Mesodermal cell (in vitro differentiated cells): ENCODE measurements at regions not wholly inside any gene's neighbourhood (a gene's known extent, or its start where the extent isn't known, plus 50 kb on each side); places are given as distances from the start of the nearest gene placed in this dataset.

ENCODE experiments used
- H3K27ac ChIP-seq: 2 replicates; pipeline ENCODE4 v1.7.0; 2013; ENCODE audit warnings: mild to moderate bottlenecking, low read depth, low read length, moderate library complexity; ENCODE audit not compliant: severe bottlenecking
- H3K36me3 ChIP-seq: 2 replicates; pipeline ENCODE4 v1.7.1; 2013; ENCODE audit warnings: mild to moderate bottlenecking, low read length, moderate library complexity; ENCODE audit not compliant: control insufficient read depth, insufficient read depth
- H3K4me1 ChIP-seq: one replicate; pipeline ENCODE4 v1.7.1; 2013; ENCODE audit warnings: mild to moderate bottlenecking, low read length; ENCODE audit not compliant: insufficient read depth, control insufficient read depth, poor library complexity, severe bottlenecking
- H3K4me3 ChIP-seq: 2 replicates; pipeline ENCODE4 v1.7.0; 2013; ENCODE audit warnings: low read length, control low read depth, mild to moderate bottlenecking; ENCODE audit not compliant: insufficient read depth, poor library complexity, severe bottlenecking; ENCODE audit errors: extremely low read depth
- H3K9me3 ChIP-seq: 2 replicates; pipeline ENCODE4 v1.7.1; 2013; ENCODE audit warnings: mild to moderate bottlenecking, low read length, moderate library complexity; ENCODE audit not compliant: control insufficient read depth
- WGBS, 2 experiments: methylation state at CpG; one replicate each; pipeline ENCODE4 v1.1.5; 2013; ENCODE audit warnings: missing lambda C conversion rate in 2 of 2; ENCODE audit not compliant: insufficient coverage in 2 of 2; 5-methylcytosine and 5-hydroxymethylcytosine counted together

- Histone ChIP-seq H3K27ac (no peak overlapping the region), H3K9me3 (no peaks in the 10 kb centered on the region), H3K36me3 (no peaks in the 10 kb centered on the region), H3K4me3 (no peak overlapping the region), H3K4me1 (no peaks in the 10 kb centered on the region)
- WGBS, 2 experiments, result no CpG with 5 or more reads among the region's 3 CpGs
Measured at GRCh38 chr2:67039058-67039457, 358.1 kb upstream of the ETAA1 start.

- Histone ChIP-seq H3K9me3 (no peaks in the 10 kb centered on the region), H3K4me3 (no peak overlapping the region), H3K36me3 (no peaks in the 10 kb centered on the region), H3K4me1 (no peaks in the 10 kb centered on the region), H3K27ac (no peak overlapping the region)
- 78 to 88% methylated on average over 1 to 2 of the region's 2 CpGs for WGBS, 2 experiments
Measured at GRCh38 chr2:67039517-67040103, 357.5 kb upstream of the ETAA1 start.

GRCh38 chr2:67041051-67041450, 356.1 kb upstream of the ETAA1 start:
- Histone ChIP-seq H3K9me3 (no peaks in the 10 kb centered on the region), H3K4me1 (no peaks in the 10 kb centered on the region), H3K27ac (no peak overlapping the region), H3K4me3 (no peak overlapping the region), H3K36me3 (no peaks in the 10 kb centered on the region)
- WGBS, 2 experiments, result 43 to 100% methylated on average over 1 of the region's 1 CpG

GRCh38 chr2:67043781-67044478, 353.2 kb upstream of the ETAA1 start:
- H3K27ac ChIP-seq, result no peak overlapping the region
- no peak overlapping the region for H3K4me3 ChIP-seq
- H3K4me1 ChIP-seq, result no peaks in the 10 kb centered on the region
- 73 to 83% methylated on average over 1 to 2 of the region's 3 CpGs for WGBS, 2 experiments
- no peaks in the 10 kb centered on the region for H3K36me3 ChIP-seq
- no peaks in the 10 kb centered on the region for H3K9me3 ChIP-seq

GRCh38 chr2:67046591-67046990, 350.5 kb upstream of the ETAA1 start:
- no peaks in the 10 kb centered on the region for H3K4me1 ChIP-seq
- H3K27ac ChIP-seq, result no peak overlapping the region
- WGBS, 2 experiments, result no CpG with 5 or more reads among the region's 1 CpG
- no peaks in the 10 kb centered on the region for H3K9me3 ChIP-seq
- no peak overlapping the region for H3K4me3 ChIP-seq
- no peaks in the 10 kb centered on the region for H3K36me3 ChIP-seq

GRCh38 chr2:67048314-67048713, 348.8 kb upstream of the ETAA1 start:
- Histone ChIP-seq H3K4me1 (no peaks in the 10 kb centered on the region), H3K27ac (no peak overlapping the region), H3K36me3 (no peaks in the 10 kb centered on the region), H3K9me3 (no peaks in the 10 kb centered on the region), H3K4me3 (no peak overlapping the region)
- WGBS, 2 experiments, result 92% methylated on average over 2 of the region's 2 CpGs; no CpG with 5 or more reads in 1 of the 2 experiments

GRCh38 chr2:67050622-67051021, 346.5 kb upstream of the ETAA1 start:
- no peaks in the 10 kb centered on the region for H3K9me3 ChIP-seq
- no peaks in the 10 kb centered on the region for H3K4me1 ChIP-seq
- H3K4me3 ChIP-seq, result no peak overlapping the region
- no peak overlapping the region for H3K27ac ChIP-seq
- H3K36me3 ChIP-seq, result no peaks in the 10 kb centered on the region
- WGBS, 2 experiments, result 90 to 100% methylated on average over 2 to 3 of the region's 3 CpGs

GRCh38 chr2:67054728-67055127, 342.4 kb upstream of the ETAA1 start:
- Histone ChIP-seq H3K4me3 (no peak overlapping the region), H3K9me3 (no peaks in the 10 kb centered on the region), H3K4me1 (no peaks in the 10 kb centered on the region), H3K27ac (no peak overlapping the region), H3K36me3 (no peaks in the 10 kb centered on the region)
- 73 to 89% methylated on average over 3 of the region's 3 CpGs for WGBS, 2 experiments

GRCh38 chr2:67055387-67056304, 341.5 kb upstream of the ETAA1 start:
- Histone ChIP-seq H3K36me3 (no peaks in the 10 kb centered on the region), H3K27ac (no peak overlapping the region)
- WGBS, 2 experiments, result 100% methylated on average over 3 of the region's 4 CpGs; no CpG with 5 or more reads in 1 of the 2 experiments

GRCh38 chr2:67057123-67057522, 340.0 kb upstream of the ETAA1 start:
- Histone ChIP-seq H3K4me1 (no peaks in the 10 kb centered on the region), H3K27ac (no peak overlapping the region), H3K4me3 (no peak overlapping the region), H3K36me3 (no peaks in the 10 kb centered on the region), H3K9me3 (no peaks in the 10 kb centered on the region)
- WGBS, 2 experiments, result no CpG with 5 or more reads among the region's 3 CpGs

More at GRCh38 chr2:67055387-67056304, 341.5 kb upstream of the ETAA1 start:
- H3K9me3 ChIP-seq, result no peaks in the 10 kb centered on the region
- no peaks in the 10 kb centered on the region for H3K4me1 ChIP-seq
- no peak overlapping the region for H3K4me3 ChIP-seq
